Gastroesophageal sphincter (tissue), 3 donors: ENCODE measurements at regions not wholly inside any gene's neighbourhood (a gene's known extent, or its start where the extent isn't known, plus 50 kb on each side); places are given as distances from the start of the nearest gene placed in this dataset.

Experiments used
- CTCF ChIP-seq, 4 experiments: fragments of 200-600 bp in 2 of 4; fragments of 450-650 bp in 2 of 4; sonication (generic) in 1 of 4; IDR thresholded peaks; one replicate each; pipeline ENCODE4 v1.5.1; 2017 to 2019; ENCODE audit warnings: antibody characterized with exemption in 4 of 4, mild to moderate bottlenecking in 2 of 4, moderate library complexity in 2 of 4
- EP300 ChIP-seq: sonication (generic); formaldehyde crosslinking; IDR thresholded peaks from one replicate; pipeline ENCODE4 v1.6.1; 2017; ENCODE audit warnings: antibody characterized with exemption, mild to moderate bottlenecking

- TF ChIP-seq CTCF (IDR thresholded peaks at IDR 0.05), result no peak
- no peak for TF ChIP-seq EP300
Observed at GRCh38 chr2:5540856-5541255, 151.3 kb upstream of the SOX11 start.
